Breast epithelium (tissue), 4 donors: ENCODE measurements at regions not wholly inside any gene's neighbourhood (a gene's known extent, or its start where the extent isn't known, plus 50 kb on each side); places are given as distances from the start of the nearest gene placed in this dataset.

Experiments used
- DNase-seq, 2 donors: peaks; one replicate each; pipeline ENCODE4 v3.0.0-alpha.2; 2019; ENCODE audit warnings: low spot score in 2 of 2
- H3K27ac ChIP-seq, 2 donors: fragments of 200-600 bp; sonication (generic) in 1 of 2; one replicate each; pipeline ENCODE4 v1.5.1; 2016 to 2019; ENCODE audit warnings: mild to moderate bottlenecking in 1 of 2
- H3K27me3 ChIP-seq, 2 donors: fragments of 200-600 bp; sonication (generic) in 1 of 2; one replicate each; pipeline versions ENCODE4 v1.5.1 to v1.6.0; 2017 to 2019; ENCODE audit warnings: control low read depth in 1 of 2, mild to moderate bottlenecking in 1 of 2
- H3K36me3 ChIP-seq: fragments of 200-600 bp; one replicate; pipeline ENCODE4 v1.5.1; 2019
- H3K4me1 ChIP-seq, 2 donors: fragments of 200-600 bp; sonication (generic); one replicate each; pipeline ENCODE4 v1.5.1; 2016 to 2019; ENCODE audit warnings: control low read depth in 1 of 2
- H3K4me3 ChIP-seq, 3 donors: fragments of 200-600 bp; sonication (generic); 1 replicate in 2 of 3; 2 replicates in 1 of 3; pipeline ENCODE4 v1.5.1; 2016 to 2019; ENCODE audit warnings: mild to moderate bottlenecking in 3 of 3, moderate library complexity in 2 of 3
- H3K9me3 ChIP-seq, 2 donors: fragments of 200-600 bp; sonication (generic) in 1 of 2; one replicate each; pipeline ENCODE4 v1.5.1; 2016 to 2019; ENCODE audit warnings: control low read depth in 1 of 2
- POLR2A ChIP-seq: fragments of 450-650 bp; IDR thresholded peaks from one replicate; pipeline ENCODE4 v1.6.1; 2016; ENCODE audit warnings: antibody characterized with exemption, mild to moderate bottlenecking, moderate library complexity
- POLR2AphosphoS5 ChIP-seq, 3 donors: sonication (generic); formaldehyde crosslinking; IDR thresholded peaks; one replicate each; pipeline ENCODE4 v1.6.1; 2017; ENCODE audit warnings: antibody characterized with exemption in 3 of 3
- intact Hi-C: fragments of 100-400 bp; cut with DNase I; formaldehyde crosslinking; loops from one replicate; pipeline ENCODE4 v1.15.1; 2023; ENCODE audit warnings: low total_unique reads
- TF ChIP-seq, protein P1 (sequence below), 3 donors: fragments of 450-650 bp; IDR thresholded peaks; one replicate each; pipeline ENCODE4 v1.5.1; 2016 to 2017; ENCODE audit warnings: antibody characterized with exemption in 3 of 3, mild to moderate bottlenecking in 3 of 3, moderate library complexity in 3 of 3

- Histone ChIP-seq H3K27ac (no peak overlapping the region), H3K36me3 (no peaks in the 10 kb centered on the region), H3K4me1 (no peaks in the 10 kb centered on the region), H3K4me3 (no peak overlapping the region), H3K9me3 (no peaks in the 10 kb centered on the region), H3K27me3 (no peaks in the 10 kb centered on the region)
- DNase-seq, result no peak
- TF ChIP-seq, protein P1, sequence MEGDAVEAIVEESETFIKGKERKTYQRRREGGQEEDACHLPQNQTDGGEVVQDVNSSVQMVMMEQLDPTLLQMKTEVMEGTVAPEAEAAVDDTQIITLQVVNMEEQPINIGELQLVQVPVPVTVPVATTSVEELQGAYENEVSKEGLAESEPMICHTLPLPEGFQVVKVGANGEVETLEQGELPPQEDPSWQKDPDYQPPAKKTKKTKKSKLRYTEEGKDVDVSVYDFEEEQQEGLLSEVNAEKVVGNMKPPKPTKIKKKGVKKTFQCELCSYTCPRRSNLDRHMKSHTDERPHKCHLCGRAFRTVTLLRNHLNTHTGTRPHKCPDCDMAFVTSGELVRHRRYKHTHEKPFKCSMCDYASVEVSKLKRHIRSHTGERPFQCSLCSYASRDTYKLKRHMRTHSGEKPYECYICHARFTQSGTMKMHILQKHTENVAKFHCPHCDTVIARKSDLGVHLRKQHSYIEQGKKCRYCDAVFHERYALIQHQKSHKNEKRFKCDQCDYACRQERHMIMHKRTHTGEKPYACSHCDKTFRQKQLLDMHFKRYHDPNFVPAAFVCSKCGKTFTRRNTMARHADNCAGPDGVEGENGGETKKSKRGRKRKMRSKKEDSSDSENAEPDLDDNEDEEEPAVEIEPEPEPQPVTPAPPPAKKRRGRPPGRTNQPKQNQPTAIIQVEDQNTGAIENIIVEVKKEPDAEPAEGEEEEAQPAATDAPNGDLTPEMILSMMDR (IDR thresholded peaks at IDR 0.05), result no peak
- TF ChIP-seq POLR2A (no peak), POLR2AphosphoS5 (IDR thresholded peaks at IDR 0.05) (no peak)
- intact Hi-C loops, result no loop called here
Observed at GRCh38 chr9:28155671-28156070, 582.4 kb upstream of the C9orf72 start.

DNA sequence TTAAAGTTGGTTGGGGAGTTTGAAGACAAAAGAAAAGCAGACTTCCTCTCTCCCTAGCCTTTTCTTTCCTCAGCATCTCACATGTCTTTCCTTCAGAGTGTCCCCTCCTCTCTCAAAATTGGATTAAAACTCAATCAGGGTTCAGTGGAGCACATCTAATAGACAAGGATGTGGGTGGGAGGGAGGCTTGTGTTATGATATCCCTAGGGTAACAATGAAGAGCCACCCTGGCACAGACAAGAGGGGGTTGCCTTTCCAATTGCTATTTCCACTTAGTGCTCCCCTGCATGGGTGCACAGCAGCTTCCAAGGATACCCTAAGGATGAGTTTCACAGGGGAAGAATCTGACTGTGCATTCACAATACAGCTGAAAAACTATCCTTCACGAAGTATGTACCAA lies 585.2 kb upstream of the C9orf72 start:
- intact Hi-C loops, result no loop called here
- Histone ChIP-seq H3K9me3 (no peaks in the 10 kb centered on the region), H3K36me3 (no peaks in the 10 kb centered on the region), H3K27me3 (no peaks in the 10 kb centered on the region), H3K4me3 (no peak overlapping the region), H3K27ac (no peak overlapping the region), H3K4me1 (no peaks in the 10 kb centered on the region)
- DNase-seq, result no peak
- TF ChIP-seq POLR2AphosphoS5 (IDR thresholded peaks at IDR 0.05) (no peak), POLR2A (no peak)

DNA sequence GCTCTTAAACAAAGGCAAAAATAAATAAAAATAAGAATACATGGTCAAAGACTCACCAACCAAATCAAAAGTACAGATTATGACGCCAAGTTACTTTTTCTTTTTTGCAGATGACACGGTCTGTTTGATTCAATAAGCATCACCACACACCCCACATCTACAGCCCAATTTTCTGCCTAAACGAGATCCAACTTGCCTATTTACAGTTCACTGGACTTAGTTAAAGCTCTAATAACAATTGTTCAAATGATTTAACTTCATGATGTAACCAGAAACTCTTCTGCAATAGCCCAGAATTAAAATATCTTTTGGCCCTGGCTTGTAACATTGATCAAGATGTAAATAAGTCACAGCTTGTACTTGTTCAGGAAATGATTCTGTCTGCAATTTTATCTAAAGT lies 590.3 kb upstream of the C9orf72 start:
- H3K36me3 ChIP-seq, result no peaks in the 10 kb centered on the region
- H3K9me3 ChIP-seq, result no peaks in the 10 kb centered on the region
- no peak overlapping the region for H3K4me3 ChIP-seq
- no peak for TF ChIP-seq POLR2A
- TF ChIP-seq, protein P1 (IDR thresholded peaks at IDR 0.05), result no peak
- TF ChIP-seq POLR2AphosphoS5 (IDR thresholded peaks at IDR 0.05), result no peak
- no peak for DNase-seq
- H3K27ac ChIP-seq, result no peak overlapping the region
- H3K4me1 ChIP-seq, result no peaks in the 10 kb centered on the region
- intact Hi-C loops, result no loop called here
- no peaks in the 10 kb centered on the region for H3K27me3 ChIP-seq

- no peaks in the 10 kb centered on the region for H3K9me3 ChIP-seq
- no peak for DNase-seq
- no peaks in the 10 kb centered on the region for H3K27me3 ChIP-seq
- TF ChIP-seq POLR2A (no peak), POLR2AphosphoS5 (IDR thresholded peaks at IDR 0.05) (no peak)
- TF ChIP-seq, protein P1 (IDR thresholded peaks at IDR 0.05), result no peak
- no peak overlapping the region for H3K4me3 ChIP-seq
- no peak overlapping the region for H3K27ac ChIP-seq
- no peaks in the 10 kb centered on the region for H3K36me3 ChIP-seq
- no peaks in the 10 kb centered on the region for H3K4me1 ChIP-seq
- intact Hi-C loops, result no loop called here
Observed at GRCh38 chr9:28166179-28166578, 592.9 kb upstream of the C9orf72 start.

DNA sequence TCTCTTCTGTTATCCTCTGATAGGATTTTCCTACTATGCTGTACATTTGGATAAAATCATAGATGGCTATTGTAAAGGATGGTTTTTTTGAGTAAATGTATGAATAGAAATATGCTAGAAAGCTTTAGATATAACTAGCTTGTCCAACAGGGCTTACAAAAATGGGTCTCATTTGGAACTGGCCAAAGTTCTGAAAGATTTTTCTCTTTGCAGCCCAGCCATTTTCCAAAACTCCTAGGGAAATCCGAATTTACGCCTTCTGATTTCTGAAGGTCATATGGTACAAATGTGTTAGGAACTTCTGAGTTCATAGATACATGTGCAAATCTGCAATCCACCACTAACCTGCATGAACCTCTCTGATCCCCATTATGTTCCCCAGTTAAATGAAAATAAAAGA lies 603.9 kb upstream of the C9orf72 start:
- intact Hi-C loops, result no loop called here

More for the DNA sequence above, 603.9 kb upstream of the C9orf72 start:
- no peaks in the 10 kb centered on the region for H3K27me3 ChIP-seq
- TF ChIP-seq POLR2A, result no peak
- no peak for TF ChIP-seq POLR2AphosphoS5 (IDR thresholded peaks at IDR 0.05)
- TF ChIP-seq, protein P1 (IDR thresholded peaks at IDR 0.05), result no peak
- no peaks in the 10 kb centered on the region for H3K4me1 ChIP-seq
- H3K4me3 ChIP-seq, result no peak overlapping the region
- no peak overlapping the region for H3K27ac ChIP-seq
- no peaks in the 10 kb centered on the region for H3K36me3 ChIP-seq
- H3K9me3 ChIP-seq, result no peaks in the 10 kb centered on the region
- DNase-seq, result no peak
